NCI-H774 (cell line): ENCODE measurements at regions not wholly inside any gene's neighbourhood (a gene's known extent, or its start where the extent isn't known, plus 50 kb on each side); places are given as distances from the start of the nearest gene placed in this dataset.
"Not testable (repeated sequence)": the region's sequence is repeated elsewhere in the genome, so short reads cannot be mapped to it uniquely, and the experiment has no call there.

ENCODE experiments used
- DNase-seq: peaks from one replicate; lab custom pipeline; 2025; lab: John Stamatoyannopoulos, UW

DNA sequence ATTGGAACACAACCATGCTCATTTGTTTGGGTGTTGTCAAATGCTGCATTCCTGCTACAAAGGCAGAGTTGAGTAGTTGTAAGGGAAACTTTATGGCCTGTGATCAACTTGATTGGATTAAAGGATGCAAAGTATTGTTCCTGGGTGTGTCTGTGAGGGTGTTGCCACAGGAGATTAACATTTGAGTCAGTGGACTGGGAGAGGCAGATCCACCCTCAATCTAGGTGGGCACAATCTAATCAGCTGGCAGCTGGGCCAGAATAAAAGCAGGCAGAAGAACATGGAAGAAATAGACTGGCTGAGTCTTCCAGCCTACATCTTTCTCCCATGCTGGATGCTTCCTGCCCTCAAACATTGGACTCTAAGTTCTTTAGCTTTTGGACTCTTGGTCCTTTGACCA, 145.6 kb upstream of the LMCD1 start:
- not testable (repeated sequence) for DNase-seq

DNA sequence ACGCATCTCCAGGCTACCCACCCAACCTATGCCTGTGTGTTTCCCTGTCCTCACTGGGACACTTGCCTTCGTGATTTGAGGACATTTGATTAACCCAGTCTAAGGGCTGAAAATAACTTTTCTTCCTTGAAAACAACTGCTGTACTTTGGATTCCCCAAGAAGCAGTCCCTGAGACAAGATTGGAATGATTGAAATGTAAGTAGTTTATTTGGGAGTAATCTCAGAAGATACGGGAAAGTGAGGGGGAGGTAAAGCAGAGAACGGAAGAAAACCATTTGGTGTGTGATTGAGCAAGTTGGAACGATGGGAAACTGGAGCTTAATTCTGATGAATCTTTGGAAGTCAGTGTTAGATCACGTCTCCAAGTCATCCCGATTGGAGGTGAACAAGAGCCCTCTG, 143.8 kb upstream of the LMCD1 start:
- DNase-seq = no peak

DNA sequence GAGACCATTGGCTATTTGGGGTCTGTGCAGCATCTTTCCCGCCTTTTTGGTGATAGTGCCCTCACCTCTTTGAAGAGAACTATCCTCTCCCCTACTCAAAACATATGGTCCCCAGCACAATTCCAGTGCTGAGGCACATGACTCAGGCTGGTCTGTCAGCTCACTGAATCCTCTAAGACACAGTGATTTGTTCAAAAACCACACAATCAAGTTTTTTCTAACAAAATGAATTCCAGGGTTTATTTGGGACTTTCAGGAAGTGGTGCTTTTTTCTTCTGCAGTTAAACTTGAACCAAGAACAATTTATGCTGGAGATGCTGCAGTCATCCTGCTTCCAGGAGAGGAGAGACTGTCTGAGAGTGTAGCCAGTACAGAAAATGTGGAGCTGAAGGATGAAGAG, 142.5 kb upstream of the LMCD1 start:
- no peak for DNase-seq

DNA sequence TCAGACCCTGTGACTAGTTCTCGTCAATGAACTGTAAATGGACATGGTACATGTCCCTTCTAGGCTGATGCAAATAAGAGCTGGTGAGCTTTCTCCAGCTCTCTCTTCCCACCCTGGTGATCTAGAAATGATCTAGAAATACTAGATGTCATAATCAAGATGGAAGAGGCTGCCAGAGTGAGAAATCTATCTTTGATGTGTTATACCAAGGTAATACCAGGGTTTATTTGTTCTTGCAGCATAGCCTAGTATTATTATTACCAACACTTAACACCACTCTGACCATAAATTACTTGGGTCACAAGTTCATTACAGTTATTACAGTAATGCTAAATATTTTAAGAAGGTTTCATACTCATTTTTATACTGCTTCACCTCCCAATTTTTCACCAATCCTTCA, 138.4 kb upstream of the LMCD1 start:
- no peak for DNase-seq

DNA sequence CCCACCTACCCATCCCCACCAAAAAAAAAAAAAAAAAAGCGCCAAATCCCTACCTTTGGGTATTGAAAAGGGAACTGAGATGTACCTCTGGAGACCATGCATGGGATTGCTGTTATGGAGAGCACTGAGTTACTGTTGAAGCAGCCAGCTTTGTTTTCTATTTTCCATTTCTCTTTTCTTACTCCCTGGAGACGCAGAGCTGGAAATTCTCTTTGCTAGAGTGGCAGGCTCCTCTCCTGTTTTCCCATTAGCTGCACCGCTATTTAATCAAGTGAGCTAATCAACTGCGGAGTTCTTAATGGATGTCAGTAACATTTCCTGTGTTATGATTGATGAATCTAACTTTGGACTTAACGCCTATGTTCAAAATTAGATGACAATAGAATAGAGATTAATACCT, 136.1 kb upstream of the LMCD1 start:
- no peak for DNase-seq

DNA sequence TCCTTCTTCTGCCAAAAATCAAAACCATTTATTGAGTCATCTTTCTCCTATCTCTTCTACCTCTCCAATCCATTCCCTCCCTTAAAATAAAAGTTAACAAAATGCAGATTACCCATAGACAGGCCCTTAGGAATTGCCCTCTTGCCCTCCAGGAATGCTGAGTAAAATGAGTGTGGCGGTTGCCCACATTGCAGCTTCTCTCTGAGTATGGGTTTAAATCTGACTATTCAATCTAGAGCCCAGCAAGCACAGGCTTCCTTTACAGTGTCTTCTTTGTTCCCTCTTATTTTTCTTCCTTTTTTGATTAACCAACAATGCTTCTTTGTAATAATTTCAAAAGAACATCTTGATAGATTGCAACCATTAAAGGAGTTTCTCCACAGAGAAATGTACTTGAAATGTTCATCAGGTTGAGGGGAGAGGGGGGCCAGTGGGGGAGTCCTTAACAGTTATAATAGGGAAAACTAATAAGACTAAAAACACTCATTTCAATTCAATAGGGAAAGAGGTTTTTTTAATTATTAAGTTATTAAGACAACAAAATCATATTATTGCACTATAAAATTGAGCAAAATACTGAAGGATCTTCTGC, 135.3 kb upstream of the LMCD1 start:
- no peak for DNase-seq

DNA sequence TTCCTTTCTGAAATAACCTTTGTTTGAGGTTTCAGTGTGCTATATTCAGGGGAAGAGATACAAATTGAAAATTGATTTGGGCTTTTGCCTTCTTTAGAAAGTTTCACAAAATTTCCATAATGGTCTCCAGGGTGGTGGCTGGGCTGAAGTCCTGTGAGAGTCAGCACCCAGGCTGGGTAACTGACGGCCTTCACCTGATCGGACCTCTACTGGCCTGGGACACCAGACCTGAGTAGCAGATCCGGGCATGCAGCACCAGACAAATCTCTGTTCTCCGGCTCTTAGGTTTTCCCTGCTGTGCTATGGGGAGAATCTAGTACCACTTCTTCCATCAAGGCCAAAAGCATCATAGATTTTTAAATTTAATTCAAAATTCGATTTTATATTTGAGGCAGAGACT, 133.0 kb upstream of the LMCD1 start:
- DNase-seq = no peak

DNA sequence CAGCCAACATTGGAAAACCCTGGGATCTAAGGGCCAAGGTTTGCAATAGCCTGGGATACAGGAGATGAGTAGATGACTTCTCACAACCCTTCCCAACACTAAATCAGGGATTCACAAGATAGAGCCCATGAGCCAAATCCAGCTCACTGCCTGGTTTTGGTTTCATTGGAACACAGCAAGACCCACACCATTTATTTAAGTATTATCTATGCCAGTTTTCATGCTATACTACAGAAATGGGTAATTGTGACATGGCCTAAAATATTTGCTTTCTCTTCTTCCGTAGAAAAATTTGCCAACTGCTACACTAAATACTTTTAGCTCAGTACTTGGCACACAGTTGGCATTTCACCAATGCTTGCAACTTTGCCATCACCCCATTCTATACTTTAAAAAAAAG, 132.0 kb upstream of the LMCD1 start:
- DNase-seq = no peak

DNA sequence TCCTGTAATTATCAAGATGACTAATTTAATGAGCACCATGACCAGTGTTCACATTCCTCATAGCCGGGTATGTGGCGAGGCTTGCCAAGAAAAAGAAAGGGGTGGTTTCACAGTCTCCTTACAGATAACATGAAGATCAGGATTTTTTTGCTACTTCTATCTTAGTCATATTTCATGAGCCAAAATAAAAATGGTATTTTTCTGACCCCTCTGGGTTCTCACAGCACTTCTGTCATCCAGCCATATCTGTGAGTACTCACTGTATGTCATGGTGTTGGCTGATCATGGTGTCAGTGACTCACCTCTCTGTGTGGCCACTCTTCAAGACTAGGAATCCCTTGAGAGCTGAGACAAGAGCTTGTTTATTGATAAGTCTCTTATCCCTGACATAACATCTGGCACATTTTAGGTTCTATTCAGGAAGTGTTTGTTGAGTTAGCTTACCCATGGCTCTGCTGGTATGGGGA, 130.5 kb upstream of the LMCD1 start:
- no peak for DNase-seq

DNA sequence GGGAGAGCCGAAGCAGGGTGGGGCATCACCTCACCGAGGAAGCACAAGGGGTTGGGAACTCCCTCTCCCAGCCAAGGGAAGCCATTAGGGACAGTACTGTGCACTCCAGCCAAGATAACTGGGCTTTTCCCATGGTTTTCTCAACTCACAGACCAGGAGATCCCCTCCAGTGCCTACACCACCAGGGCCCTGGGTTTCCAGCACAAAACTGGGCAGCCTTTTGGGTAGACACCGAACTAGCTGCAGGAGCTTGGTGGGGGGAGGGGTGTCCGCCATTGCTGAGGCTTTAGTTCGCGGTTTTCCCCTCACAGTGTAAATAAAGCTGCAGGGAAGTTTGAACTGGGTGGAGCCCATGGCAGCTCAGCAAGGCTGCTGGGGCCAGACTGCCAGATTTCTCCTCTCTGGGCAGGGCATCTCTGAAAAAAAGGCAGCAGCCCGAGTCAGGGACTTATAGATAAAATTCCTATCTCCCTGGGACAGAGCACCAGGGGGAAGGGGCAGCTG, 129.6 kb upstream of the LMCD1 start:
- no peak for DNase-seq

DNA sequence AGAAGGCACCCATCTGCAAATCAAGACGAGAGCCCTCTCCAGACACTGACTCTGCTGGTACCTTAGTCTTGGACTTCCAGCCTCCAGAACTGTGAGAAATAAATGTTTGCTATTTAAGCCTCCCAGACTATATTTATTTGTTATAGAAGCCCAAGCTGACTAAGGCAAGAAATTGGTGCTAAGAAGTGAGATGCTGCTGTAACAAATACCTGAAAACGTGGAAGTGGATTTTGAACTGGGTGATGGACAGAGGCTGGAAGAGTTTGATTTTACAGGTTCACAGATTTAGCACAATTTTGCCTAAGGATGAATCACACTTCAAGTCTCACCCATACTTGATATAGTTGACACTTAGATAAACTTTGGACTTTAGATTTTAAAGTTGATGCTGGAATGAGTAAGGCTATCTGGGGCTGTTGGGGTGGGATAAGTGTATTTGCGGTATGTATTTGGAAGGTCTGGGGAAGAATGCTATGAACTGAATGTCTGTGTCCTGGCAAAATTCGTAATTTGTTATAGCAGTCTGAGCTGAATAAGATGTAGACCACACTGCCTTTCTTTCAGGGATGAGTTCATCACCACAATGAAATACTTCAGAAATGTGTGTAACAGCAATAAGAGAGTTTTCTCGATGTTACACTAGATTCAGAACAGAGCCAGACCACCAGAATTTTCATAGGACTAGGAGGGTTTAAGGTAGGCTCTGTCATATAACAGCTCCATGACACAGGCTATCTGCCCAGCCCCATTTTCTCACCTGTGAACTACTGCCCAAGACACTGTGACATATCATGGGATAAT, 120.5 kb upstream of the LMCD1 start:
- DNase-seq = no peak

DNA sequence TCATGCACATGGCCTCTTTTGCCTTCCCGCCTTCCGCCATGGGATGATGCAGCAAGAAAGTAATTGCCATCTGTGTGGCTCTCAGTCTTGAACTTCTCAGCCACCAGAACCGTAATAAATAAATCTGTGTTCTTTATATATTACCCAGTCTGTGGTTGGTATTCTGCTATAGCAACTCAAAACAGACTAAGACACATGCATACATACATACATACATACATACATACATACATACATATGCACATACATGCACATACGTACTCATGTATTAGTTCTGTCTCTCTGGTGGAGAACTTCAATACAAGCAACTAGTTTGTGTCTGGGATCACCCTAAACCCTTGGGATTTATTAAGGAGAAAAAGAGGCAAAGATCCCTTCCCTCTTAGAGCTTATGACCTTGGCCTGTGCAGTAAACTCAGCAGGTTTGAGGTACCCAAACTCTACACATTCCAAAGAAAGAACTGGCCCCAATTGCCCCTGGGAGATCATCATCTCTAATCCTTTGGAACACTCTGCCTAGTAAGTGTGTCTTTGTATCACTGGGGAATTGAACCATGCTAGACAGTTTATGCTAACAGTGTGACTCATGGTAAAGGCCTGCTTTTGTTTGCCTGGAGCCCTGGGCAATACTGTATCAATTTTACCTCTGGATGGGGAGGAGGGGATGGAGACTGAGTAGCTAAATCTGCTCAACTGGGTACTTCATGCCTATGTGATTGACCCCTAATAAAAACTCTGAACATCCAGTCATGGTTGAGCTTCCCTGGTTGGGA, 115.6 kb upstream of the LMCD1 start:
- no peak for DNase-seq

DNA sequence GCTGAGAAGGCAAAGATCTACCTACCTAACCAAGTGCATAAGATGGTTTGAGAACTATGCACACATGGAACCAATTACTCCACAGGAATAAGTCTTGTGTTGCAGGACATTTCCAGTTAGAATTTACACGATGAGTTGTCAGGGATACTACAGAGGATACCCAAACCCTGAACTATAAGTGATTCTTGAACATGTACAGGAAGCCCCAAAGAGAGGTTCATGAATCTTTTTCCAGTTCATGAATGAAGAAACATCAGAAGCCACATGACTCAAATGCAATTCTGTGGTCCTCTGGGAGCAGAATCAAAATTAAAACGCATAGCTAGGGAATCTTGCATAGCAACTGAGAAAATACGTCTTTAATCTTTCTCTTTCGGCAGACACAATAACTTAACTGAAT, 114.1 kb upstream of the LMCD1 start:
- no peak for DNase-seq

DNA sequence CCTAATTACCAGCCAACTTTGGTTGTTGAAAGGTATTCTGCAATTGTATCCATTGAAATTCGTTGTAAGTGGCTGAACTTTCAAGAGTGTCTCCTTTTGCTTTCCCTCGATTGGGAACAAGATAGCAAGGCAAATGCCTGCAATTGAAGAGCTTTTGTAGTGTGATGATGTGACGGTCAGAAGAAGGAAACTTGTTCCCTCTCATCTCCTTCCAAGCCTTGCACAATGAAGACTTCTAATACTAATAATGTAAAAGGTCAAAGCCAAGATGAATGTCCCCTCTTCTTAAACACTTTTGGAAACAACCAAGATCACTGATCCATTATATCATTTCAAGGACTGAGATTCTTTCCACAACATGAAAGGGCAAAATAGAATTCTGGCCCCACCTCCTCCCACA, 101.9 kb upstream of the LMCD1 start:
- no peak for DNase-seq

DNA sequence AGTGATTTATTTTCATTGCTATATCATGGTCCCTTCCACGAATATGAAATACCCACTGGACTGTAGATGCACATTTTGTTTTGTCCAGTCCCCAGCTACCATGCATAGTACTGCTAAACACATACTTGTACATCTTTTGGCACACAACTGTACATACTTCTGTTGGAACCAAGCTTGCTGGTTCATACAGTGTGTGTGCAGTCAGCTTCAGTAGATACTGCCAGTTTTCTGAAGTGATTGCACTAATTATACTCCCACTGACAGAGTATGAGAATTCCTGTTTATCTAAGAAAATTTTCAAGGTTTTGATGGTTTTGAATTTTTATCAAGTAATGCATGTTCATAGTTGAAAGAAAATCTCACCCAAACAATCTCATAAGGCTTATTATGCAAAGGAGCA, 100.7 kb upstream of the LMCD1 start:
- no peak for DNase-seq

DNA sequence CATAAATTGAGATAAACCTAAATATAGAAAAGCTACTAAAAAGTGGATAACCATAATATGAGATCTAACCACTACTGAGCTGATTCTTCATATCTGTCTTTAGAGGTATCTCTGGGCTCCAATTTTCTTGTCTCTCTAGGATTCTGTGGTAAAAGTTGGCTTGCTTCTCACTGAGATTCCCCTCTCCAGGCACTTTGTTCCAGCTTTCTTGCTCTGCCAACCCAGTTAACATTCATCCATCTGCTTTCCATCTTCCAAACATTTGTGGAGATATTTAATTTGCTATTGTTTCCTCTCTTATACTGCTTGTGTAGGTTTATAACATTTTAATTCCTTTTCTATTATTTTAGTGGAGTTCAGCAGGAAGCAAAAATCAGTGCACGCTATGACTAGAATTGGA, 97.6 kb upstream of the LMCD1 start:
- DNase-seq = no peak

DNA sequence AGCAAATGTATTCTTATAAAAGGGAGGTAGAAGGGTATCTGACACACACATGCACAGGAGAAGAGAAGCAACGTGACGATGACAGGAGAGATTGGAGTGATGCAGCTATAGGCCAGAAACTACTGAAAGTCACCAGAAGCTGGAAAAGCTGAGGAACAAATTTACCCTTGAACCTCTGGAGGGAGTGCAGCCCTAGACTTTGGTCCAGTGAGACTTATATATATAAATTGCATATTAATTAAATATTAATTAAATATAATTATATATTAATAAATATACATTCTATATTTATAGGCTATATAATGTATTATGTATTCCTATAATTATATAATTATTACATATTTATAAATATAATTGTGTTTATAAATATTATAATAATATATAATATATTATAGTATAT, 96.5 kb upstream of the LMCD1 start:
- no peak for DNase-seq

DNA sequence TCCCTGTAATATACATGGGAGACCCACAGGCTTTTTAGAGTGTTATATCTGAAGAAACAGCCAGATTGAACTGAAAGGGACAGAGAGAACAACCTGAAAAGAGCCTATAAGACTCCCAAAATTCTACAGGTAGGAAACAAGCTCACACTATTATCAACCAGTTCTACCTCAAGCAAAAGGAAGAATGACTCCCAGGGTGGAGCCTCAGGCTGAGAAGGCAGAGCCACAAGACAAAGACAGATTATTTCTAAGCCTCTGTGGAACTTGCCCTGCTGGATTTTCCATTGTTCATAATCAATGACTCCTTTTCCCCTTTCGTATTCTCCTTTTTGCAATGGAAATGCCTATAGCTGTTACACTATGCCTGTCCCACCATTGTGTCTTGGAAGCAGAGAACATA, 95.1 kb upstream of the LMCD1 start:
- DNase-seq = no peak

DNA sequence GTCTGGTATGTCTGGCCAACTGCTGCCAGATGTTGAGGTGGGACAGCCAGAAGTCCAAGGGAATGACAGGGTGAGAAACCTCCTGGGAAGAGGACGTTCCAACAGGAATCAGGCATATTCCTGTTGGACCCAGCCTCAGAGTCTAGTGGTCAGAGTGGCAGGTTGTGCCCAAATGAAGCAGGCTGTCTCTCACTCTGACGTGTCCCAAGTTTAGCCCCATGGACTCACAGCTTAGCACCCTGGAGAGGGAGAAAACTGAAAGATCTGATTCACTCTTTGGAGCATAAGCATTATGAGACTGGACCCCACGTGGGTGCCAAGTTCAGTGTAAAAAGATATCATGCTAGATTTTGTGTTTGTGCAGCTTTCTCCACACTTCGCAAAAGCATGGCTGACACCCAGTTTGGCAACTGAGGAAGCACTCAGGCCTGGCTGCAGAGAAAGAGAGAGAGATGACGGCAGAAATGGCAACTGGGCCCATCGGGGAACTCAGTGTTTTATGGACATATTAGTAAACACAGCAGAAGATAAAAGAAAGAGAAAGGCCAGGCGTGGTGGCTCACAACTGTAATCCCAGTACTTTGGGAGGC, 88.2 kb upstream of the LMCD1 start:
- no peak for DNase-seq

DNA sequence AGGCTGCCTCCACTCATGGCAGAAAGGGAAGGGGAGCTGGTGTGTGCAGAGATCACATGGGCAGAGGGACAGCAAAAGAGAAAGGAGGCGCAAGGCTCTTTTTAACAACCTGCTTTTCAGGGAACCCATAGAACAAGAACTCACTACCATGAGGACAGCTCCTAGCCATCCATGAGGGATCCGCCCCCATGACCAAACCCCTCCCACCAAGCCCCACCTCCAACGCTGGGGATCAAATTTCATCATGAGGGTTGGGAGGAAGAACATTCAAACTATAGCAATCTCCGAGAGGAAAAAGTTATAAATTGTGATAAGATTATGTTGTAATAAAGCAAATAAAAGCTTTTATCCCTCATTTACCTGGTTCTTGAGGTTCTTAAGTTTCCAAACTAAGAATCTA, 84.7 kb upstream of the LMCD1 start:
- DNase-seq = no peak

DNA sequence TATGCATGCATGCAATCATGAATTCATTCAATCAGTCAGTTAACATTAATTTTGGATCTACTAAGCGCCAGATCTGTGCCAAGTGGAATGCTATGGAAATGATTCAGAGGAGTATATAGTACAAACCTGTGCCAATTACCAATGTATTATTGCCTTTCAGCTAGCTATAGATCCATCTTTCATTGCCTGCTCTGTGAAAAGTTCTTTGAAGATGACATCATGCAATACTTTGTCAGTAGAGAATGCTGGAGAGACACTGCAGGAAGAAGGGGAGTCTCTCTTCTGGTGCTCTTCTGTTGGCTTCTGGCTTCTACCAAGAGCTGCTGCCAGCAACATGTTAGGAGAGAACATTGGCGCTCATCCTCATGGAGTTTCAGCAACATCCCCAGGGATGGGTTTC, 81.0 kb upstream of the LMCD1 start:
- no peak for DNase-seq

DNA sequence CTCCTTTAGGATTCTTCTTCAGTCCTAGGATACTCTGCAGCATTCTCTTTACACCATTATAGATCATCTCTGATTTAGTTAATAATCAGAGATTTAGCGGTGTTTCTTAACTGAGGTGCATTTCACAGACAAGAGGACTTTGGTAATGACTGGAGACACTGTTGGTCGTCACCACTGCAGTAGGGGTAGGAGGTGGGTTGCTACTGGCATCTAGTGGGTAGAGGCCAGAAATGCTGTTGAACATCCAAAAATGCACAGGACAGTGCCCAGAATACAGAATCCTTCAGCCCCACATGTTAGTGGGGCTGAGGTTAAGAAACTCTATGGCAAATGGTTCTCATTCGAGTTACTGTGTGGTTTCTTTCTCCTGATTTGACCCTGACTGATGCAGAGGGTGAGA, 80.4 kb upstream of the LMCD1 start:
- no peak for DNase-seq

DNA sequence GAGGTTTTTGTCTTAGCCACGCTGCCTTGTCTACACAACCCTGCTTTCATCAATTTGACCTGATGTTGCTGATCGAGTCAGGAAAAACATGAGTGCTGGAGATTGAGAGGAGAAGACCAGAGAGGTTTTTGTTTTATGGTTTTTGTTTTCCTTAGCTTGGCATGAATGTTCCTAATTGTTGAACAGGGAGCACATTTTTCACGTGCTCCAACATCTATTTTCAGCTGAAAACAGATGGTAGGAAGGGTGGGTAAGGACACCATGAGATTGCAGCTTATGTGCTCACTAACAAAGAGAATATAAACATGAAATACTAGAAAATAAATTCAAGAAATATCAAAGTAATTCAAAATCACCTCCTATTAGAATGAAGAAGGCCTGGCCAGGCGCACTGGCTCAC, 79.9 kb upstream of the LMCD1 start:
- DNase-seq = no peak
